H9 (cell line): ENCODE measurements at regions not wholly inside any gene's neighbourhood (a gene's known extent, or its start where the extent isn't known, plus 50 kb on each side); places are given as distances from the start of the nearest gene placed in this dataset.

Source experiments
- DNase-seq: peaks from one replicate; pipeline ENCODE4 v3.0.0-alpha.2; 2017
- H2AFZ ChIP-seq: one replicate; pipeline ENCODE4 v1.6.1; 2013; ENCODE audit warnings: mild to moderate bottlenecking, low read length, control low read depth, moderate library complexity
- H2AK5ac ChIP-seq: 2 replicates; pipeline ENCODE4 v1.6.1; 2013; ENCODE audit warnings: low read length, control low read depth, mixed read lengths; ENCODE audit not compliant: insufficient read length
- H2BK120ac ChIP-seq: one replicate; pipeline ENCODE4 v1.6.1; 2013; ENCODE audit warnings: low read depth, mild to moderate bottlenecking, low read length, control low read depth, inconsistent platforms; ENCODE audit not compliant: poor library complexity, severe bottlenecking
- H2BK12ac ChIP-seq: 2 replicates; pipeline ENCODE4 v1.6.1; 2013; ENCODE audit warnings: low read length, control low read depth, mixed read lengths, low read depth; ENCODE audit not compliant: insufficient read length
- H2BK15ac ChIP-seq: 2 replicates; pipeline ENCODE4 v1.6.1; 2013; ENCODE audit warnings: low read depth, low read length, control low read depth
- H2BK20ac ChIP-seq: one replicate; pipeline ENCODE4 v1.6.1; 2013; ENCODE audit warnings: low read depth, mild to moderate bottlenecking, low read length, control low read depth, inconsistent platforms; ENCODE audit not compliant: poor library complexity, severe bottlenecking
- H2BK5ac ChIP-seq: 2 replicates; pipeline ENCODE4 v1.6.1; 2013; ENCODE audit warnings: low read length, control low read depth, mixed read lengths; ENCODE audit not compliant: insufficient read length
- H3K14ac ChIP-seq: 2 replicates; pipeline ENCODE4 v1.6.1; 2013; ENCODE audit warnings: low read length, control low read depth; ENCODE audit not compliant: insufficient read depth
- H3K18ac ChIP-seq: 2 replicates; pipeline ENCODE4 v1.6.1; 2013; ENCODE audit warnings: low read depth, mild to moderate bottlenecking, mixed read lengths, low read length, control low read depth; ENCODE audit not compliant: insufficient read length
- H3K23ac ChIP-seq: 2 replicates; pipeline ENCODE4 v1.6.1; 2013; ENCODE audit warnings: low read length, control low read depth, mixed read lengths, low read depth; ENCODE audit not compliant: insufficient read length
- H3K23me2 ChIP-seq: 2 replicates; pipeline ENCODE4 v1.6.1; 2013; ENCODE audit warnings: low read depth, mild to moderate bottlenecking, mixed read lengths, low read length, control low read depth; ENCODE audit not compliant: insufficient read length, poor library complexity, severe bottlenecking
- H3K27ac ChIP-seq: 2 replicates; pipeline ENCODE4 v1.5.1; 2013; ENCODE audit warnings: low read length, control low read depth, mixed read lengths, low read depth; ENCODE audit not compliant: insufficient read length
- H3K27me3 ChIP-seq: 2 replicates; pipeline ENCODE4 v1.6.1; 2013; ENCODE audit warnings: low read length, control low read depth, inconsistent platforms; ENCODE audit not compliant: insufficient read depth
- H3K4ac ChIP-seq: 2 replicates; pipeline ENCODE4 v1.6.1; 2013; ENCODE audit warnings: low read depth, mild to moderate bottlenecking, control low read depth, inconsistent platforms, low read length, moderate library complexity
- H3K4me1 ChIP-seq: 2 replicates; pipeline ENCODE4 v1.6.1; 2013; ENCODE audit warnings: low read length, control low read depth, inconsistent platforms; ENCODE audit not compliant: insufficient read depth
- H3K4me2 ChIP-seq: 2 replicates; pipeline ENCODE4 v1.6.1; 2013; ENCODE audit warnings: low read length, control low read depth, mixed read lengths; ENCODE audit not compliant: insufficient read length, insufficient read depth
- H3K56ac ChIP-seq: 2 replicates; pipeline ENCODE4 v1.6.1; 2013; ENCODE audit warnings: low read depth, mild to moderate bottlenecking, mixed read lengths, low read length, control low read depth; ENCODE audit not compliant: insufficient read length
- H3K79me1 ChIP-seq: 2 replicates; pipeline ENCODE4 v1.6.1; 2013; ENCODE audit warnings: low read depth, mild to moderate bottlenecking, moderate library complexity, low read length, control low read depth, inconsistent platforms; ENCODE audit not compliant: insufficient read depth, poor library complexity, severe bottlenecking
- H3K79me2 ChIP-seq: 2 replicates; pipeline ENCODE4 v1.6.1; 2013; ENCODE audit warnings: low read length, control low read depth, inconsistent platforms; ENCODE audit not compliant: insufficient read depth
- H3K9ac ChIP-seq: 2 replicates; pipeline ENCODE4 v1.6.1; 2013; ENCODE audit warnings: low read length, control low read depth, mixed read lengths; ENCODE audit not compliant: insufficient read length; ENCODE audit errors: extremely low read depth
- H3K9me3 ChIP-seq: one replicate; pipeline ENCODE4 v1.6.1; 2013; ENCODE audit warnings: low read depth, low read length, inconsistent platforms; ENCODE audit not compliant: control insufficient read depth
- H3T11ph ChIP-seq: one replicate; pipeline ENCODE4 v1.6.1; 2013; ENCODE audit warnings: mild to moderate bottlenecking, low read length, control low read depth, inconsistent platforms
- H4K20me1 ChIP-seq: one replicate; pipeline ENCODE4 v1.6.1; 2013; ENCODE audit not compliant: control insufficient read depth, insufficient read length, insufficient read depth
- H4K5ac ChIP-seq: 2 replicates; pipeline ENCODE4 v1.6.1; 2013; ENCODE audit warnings: low read depth, mild to moderate bottlenecking, mixed read lengths, low read length, control low read depth; ENCODE audit not compliant: insufficient read length
- H4K8ac ChIP-seq: replicated peaks from 2 replicates; pipeline ENCODE4 v1.6.1; 2013; ENCODE audit warnings: low read length, control low read depth, mixed read lengths, low read depth; ENCODE audit not compliant: insufficient read length
- H4K91ac ChIP-seq: 2 replicates; pipeline ENCODE4 v1.6.1; 2013; ENCODE audit warnings: low read depth, mild to moderate bottlenecking, moderate library complexity, mixed read lengths, low read length, control low read depth; ENCODE audit not compliant: insufficient read length
- H3K27ac Mint-ChIP-seq, 3 experiments: 2 replicates in 2 of 3; 3 replicates in 1 of 3; pipeline ENCODE4 v1.8.0; 2020 to 2021; ENCODE audit warnings: mixed read lengths in 3 of 3, mild to moderate bottlenecking in 1 of 3, moderate library complexity in 1 of 3
- H3K27me3 Mint-ChIP-seq: 2 replicates; pipeline ENCODE4 v1.8.0; 2021; ENCODE audit warnings: low read depth, mild to moderate bottlenecking, moderate library complexity, mixed read lengths
- H3K36me3 Mint-ChIP-seq, 3 experiments: 2 replicates in 2 of 3; 3 replicates in 1 of 3; pipeline ENCODE4 v1.8.0; 2020 to 2021; ENCODE audit warnings: low read depth in 3 of 3, mixed read lengths in 3 of 3; ENCODE audit not compliant: insufficient read depth in 1 of 3
- H3K4me1 Mint-ChIP-seq, 2 experiments: 2 replicates each; pipeline ENCODE4 v1.8.0; 2020; ENCODE audit warnings: mixed read lengths in 2 of 2
- H3K4me3 Mint-ChIP-seq, 2 experiments: 2 replicates in 1 of 2; 3 replicates in 1 of 2; pipeline ENCODE4 v1.8.0; 2020 to 2021; ENCODE audit warnings: mild to moderate bottlenecking in 2 of 2, mixed read lengths in 2 of 2, moderate library complexity in 1 of 2
- H3K9me3 Mint-ChIP-seq, 2 experiments: 2 replicates in 1 of 2; 3 replicates in 1 of 2; pipeline ENCODE4 v1.8.0; 2020; ENCODE audit warnings: mild to moderate bottlenecking in 2 of 2, mixed read lengths in 2 of 2, moderate library complexity in 1 of 2
- WGBS: extraction: QIAGEN DNeasy Blood & Tissue Kit; methylation state at CpG from one replicate; pipeline ENCODE4 v1.1.7; 2013; ENCODE audit warnings: missing lambda C conversion rate, low lambda C conversion rate, mixed read lengths; ENCODE audit not compliant: insufficient read length; ENCODE audit errors: extremely low coverage; 5-methylcytosine and 5-hydroxymethylcytosine counted together
- TF ChIP-seq, protein P1 (sequence below): fragments of 200-600 bp; sonication (generic); conservative IDR thresholded peaks from 3 replicates; pipeline ENCODE4 v1.8.0; 2021; ENCODE audit warnings: antibody characterized with exemption, mild to moderate bottlenecking

DNA sequence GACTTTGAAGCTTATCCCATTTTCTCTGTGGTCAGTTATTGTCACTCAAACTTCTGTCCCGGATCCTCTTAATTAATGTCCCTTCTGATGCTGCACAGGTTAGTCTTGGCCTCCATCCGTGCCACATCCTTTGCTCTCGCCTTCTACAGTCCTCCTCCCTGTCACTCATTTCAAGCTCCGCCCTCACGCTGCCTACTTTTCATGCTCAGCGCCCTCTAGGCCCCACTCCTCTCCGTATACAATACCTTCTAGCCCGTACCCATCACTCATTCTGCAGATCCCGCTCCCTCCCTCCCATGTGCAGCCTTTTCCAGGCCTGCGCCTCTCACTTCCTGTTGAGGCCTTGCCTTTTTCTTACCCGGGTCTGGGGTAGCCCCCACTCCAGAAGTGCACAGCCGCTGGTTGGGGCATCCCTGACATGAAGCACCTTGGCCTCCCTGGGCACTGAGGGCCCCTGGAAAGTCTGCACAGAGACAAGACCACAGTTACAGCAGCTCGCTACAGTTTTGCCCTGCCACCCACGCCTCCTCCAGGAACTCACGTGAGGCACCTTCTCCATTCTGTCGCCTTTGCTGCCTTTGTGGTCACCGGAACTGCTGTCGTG is 88.5 kb upstream of the SLC25A48 start:
- H3K18ac ChIP-seq = no peak overlapping the region
- H3K23ac ChIP-seq = no peak overlapping the region
- H3K79me2 ChIP-seq = no peaks in the 10 kb centered on the region
- DNase-seq = peak; percentile 60
- no peak overlapping the region for H2BK12ac ChIP-seq
- H4K8ac ChIP-seq = no peak overlapping the region
- no peak overlapping the region for H2AFZ ChIP-seq
- H3K23me2 ChIP-seq = no peaks in the 10 kb centered on the region
- no peaks in the 10 kb centered on the region for H3K79me1 ChIP-seq
- no peak overlapping the region for H3K4me2 ChIP-seq
- no peak overlapping the region for H3K56ac ChIP-seq
- no peaks in the 10 kb centered on the region for H3K4me1 ChIP-seq
- no peak overlapping the region for H2BK5ac ChIP-seq
- peaks cover 10% of the 10 kb centered on the region for H3K9me3 ChIP-seq
- no peak overlapping the region for H4K91ac ChIP-seq
- H2BK120ac ChIP-seq = no peak overlapping the region
- Mint-ChIP-seq H3K4me3 (no peak overlapping the region), H3K27ac (no peak overlapping the region), H3K4me1 (no peaks in the 10 kb centered on the region), H3K9me3 (peaks cover 29 to 30% of the 10 kb centered on the region in 2 experiments), H3K36me3 (peaks cover 9 to 26% (median 13%) of the 10 kb centered on the region in 3 experiments; a peak in 6 of 7 replicates), H3K27me3 (no peaks in the 10 kb centered on the region; the same call in 1 of the 2 replicates)
- H2BK15ac ChIP-seq = no peak overlapping the region
- H3K27me3 ChIP-seq = no peaks in the 10 kb centered on the region
- H3K9ac ChIP-seq = no peak overlapping the region
- no peak overlapping the region for H3K4ac ChIP-seq
- TF ChIP-seq, protein P1, sequence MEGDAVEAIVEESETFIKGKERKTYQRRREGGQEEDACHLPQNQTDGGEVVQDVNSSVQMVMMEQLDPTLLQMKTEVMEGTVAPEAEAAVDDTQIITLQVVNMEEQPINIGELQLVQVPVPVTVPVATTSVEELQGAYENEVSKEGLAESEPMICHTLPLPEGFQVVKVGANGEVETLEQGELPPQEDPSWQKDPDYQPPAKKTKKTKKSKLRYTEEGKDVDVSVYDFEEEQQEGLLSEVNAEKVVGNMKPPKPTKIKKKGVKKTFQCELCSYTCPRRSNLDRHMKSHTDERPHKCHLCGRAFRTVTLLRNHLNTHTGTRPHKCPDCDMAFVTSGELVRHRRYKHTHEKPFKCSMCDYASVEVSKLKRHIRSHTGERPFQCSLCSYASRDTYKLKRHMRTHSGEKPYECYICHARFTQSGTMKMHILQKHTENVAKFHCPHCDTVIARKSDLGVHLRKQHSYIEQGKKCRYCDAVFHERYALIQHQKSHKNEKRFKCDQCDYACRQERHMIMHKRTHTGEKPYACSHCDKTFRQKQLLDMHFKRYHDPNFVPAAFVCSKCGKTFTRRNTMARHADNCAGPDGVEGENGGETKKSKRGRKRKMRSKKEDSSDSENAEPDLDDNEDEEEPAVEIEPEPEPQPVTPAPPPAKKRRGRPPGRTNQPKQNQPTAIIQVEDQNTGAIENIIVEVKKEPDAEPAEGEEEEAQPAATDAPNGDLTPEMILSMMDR = 0 out of 3 replicates have a peak, but pooled peaks have one; percentile 18
- no peak overlapping the region for H3T11ph ChIP-seq
- H2BK20ac ChIP-seq = no peak overlapping the region
- no peak overlapping the region for H4K5ac ChIP-seq
- H3K27ac ChIP-seq = no peak overlapping the region
- no CpG with 5 or more reads among the region's 18 CpGs for WGBS
- H4K20me1 ChIP-seq = no peaks in the 10 kb centered on the region
- H3K14ac ChIP-seq = peak overlapping the region; percentile 40; the same call in 1 of the 2 replicates
- H2AK5ac ChIP-seq = no peak overlapping the region
